Kidney capillary endothelial cell (primary cell): ENCODE measurements at regions not wholly inside any gene's neighbourhood (a gene's known extent, or its start where the extent isn't known, plus 50 kb on each side); places are given as distances from the start of the nearest gene placed in this dataset.

Experiments
- DNase-seq: peaks from one replicate; pipeline ENCODE4 v3.0.0-alpha.2; 2018; ENCODE audit warnings: low spot score

- DNase-seq, result no peak
Measured at GRCh38 chr4:183852910-183853547, 52.1 kb upstream of the STOX2 start.

GRCh38 chr4:183853548-183853940 is 51.6 kb upstream of the STOX2 start:
- no peak for DNase-seq
